ENCODE measurements at regions not wholly inside any gene's neighbourhood (a gene's known extent, or its start where the extent isn't known, plus 50 kb on each side); places are given as distances from the start of the nearest gene placed in this dataset.
"Not testable (repeated sequence)": the region's sequence is repeated elsewhere in the genome, so short reads cannot be mapped to it uniquely, and the experiment has no call there.

DNA sequence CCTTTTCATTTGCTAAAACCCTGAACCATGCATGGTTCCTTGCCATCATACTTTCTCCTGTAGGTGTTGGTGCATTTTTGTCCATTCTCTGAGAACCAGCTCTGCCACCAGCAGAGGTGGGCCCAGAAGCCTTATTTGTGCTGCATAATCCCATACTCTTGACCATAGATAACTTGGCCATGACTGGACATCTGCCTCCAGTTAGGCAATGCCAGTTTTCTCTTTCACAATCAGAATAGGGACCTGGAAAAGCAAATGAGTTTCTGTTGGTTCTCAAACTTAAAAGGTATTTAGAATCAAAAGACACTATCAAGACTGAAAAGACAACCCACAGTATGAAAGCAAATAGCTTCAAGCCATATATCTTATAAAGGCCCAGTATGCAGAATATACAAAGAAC, 167.3 kb downstream of the MAIP1 start:
- H3K4me1 ChIP-seq (ENCODE audit: insufficient read depth, low read length), result no peaks in the 10 kb centered on the region
- TF ChIP-seq EZH2 (IDR thresholded peaks at IDR 0.05; ENCODE audit: borderline replicate concordance, low read depth, low read length, severe bottlenecking), result no peak
- TF ChIP-seq, protein P1, sequence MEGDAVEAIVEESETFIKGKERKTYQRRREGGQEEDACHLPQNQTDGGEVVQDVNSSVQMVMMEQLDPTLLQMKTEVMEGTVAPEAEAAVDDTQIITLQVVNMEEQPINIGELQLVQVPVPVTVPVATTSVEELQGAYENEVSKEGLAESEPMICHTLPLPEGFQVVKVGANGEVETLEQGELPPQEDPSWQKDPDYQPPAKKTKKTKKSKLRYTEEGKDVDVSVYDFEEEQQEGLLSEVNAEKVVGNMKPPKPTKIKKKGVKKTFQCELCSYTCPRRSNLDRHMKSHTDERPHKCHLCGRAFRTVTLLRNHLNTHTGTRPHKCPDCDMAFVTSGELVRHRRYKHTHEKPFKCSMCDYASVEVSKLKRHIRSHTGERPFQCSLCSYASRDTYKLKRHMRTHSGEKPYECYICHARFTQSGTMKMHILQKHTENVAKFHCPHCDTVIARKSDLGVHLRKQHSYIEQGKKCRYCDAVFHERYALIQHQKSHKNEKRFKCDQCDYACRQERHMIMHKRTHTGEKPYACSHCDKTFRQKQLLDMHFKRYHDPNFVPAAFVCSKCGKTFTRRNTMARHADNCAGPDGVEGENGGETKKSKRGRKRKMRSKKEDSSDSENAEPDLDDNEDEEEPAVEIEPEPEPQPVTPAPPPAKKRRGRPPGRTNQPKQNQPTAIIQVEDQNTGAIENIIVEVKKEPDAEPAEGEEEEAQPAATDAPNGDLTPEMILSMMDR (IDR thresholded peaks at IDR 0.05; ENCODE audit: borderline replicate concordance, extremely low read depth, low read length, poor library complexity, severe bottlenecking), result no peak
- H3K4me2 ChIP-seq (ENCODE audit: insufficient read depth, low read length), result no peak overlapping the region
- ATAC-seq (ENCODE audit: insufficient read depth, low read depth), result no peak
- no peak overlapping the region for H2AFZ ChIP-seq (ENCODE audit: low read depth, low read length)
- no peak overlapping the region for H3K4me3 ChIP-seq (ENCODE audit: low read depth in 1 of 2, low read length in 2 of 2)
- no peak overlapping the region for H3K9ac ChIP-seq (ENCODE audit: low read depth, low read length)
- H3K27me3 ChIP-seq (ENCODE audit: insufficient read depth, low read length, poor library complexity), result no peaks in the 10 kb centered on the region
- H3K36me3 ChIP-seq (ENCODE audit: insufficient read depth, low read length), result no peaks in the 10 kb centered on the region
- no peaks in the 10 kb centered on the region for H3K79me2 ChIP-seq (ENCODE audit: insufficient read depth, low read length)
- H3K9me3 ChIP-seq (ENCODE audit: insufficient read depth, low read length, severe bottlenecking), result no peaks in the 10 kb centered on the region
- no peak for DNase-seq
- no peaks in the 10 kb centered on the region for H4K20me1 ChIP-seq (ENCODE audit: insufficient read depth, low read length)
- H3K27ac ChIP-seq (ENCODE audit: low read length), result no peak overlapping the region

DNA sequence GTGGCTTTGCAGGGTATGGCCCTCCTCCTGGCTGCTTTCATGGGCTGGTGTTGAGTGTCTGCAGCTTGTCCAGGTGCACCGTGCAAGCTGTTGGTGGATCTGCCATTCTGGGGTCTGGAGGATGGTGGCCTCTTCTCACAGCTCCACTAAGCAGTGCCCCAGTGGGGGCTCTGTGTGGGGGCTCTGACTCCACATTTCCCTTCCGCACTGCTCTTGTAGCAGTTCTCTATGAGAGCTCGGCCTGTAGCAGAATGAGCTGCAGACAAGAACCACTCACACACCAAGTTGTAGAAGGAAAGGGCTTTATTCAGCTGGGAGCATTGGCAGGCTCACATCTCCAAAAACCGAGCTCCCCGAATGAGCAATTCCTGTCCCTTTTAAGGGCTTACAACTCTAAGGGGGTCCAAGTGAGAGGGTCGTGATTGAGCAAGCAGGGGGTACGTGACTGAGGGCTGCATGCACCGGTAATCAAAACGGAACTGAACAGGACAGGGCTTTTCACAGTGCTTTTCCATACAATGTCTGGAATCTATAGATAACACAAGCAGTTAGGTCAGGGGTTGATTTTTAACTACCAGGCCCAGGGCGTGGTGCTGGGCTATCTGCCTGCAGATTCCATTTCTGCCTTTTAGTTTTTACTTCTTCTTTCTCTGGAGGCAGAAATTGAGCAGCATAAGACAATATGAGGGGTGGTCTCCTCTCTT, 169.4 kb downstream of the MAIP1 start:
- not testable (repeated sequence) for ATAC-seq (ENCODE audit: insufficient read depth, low read depth)

DNA sequence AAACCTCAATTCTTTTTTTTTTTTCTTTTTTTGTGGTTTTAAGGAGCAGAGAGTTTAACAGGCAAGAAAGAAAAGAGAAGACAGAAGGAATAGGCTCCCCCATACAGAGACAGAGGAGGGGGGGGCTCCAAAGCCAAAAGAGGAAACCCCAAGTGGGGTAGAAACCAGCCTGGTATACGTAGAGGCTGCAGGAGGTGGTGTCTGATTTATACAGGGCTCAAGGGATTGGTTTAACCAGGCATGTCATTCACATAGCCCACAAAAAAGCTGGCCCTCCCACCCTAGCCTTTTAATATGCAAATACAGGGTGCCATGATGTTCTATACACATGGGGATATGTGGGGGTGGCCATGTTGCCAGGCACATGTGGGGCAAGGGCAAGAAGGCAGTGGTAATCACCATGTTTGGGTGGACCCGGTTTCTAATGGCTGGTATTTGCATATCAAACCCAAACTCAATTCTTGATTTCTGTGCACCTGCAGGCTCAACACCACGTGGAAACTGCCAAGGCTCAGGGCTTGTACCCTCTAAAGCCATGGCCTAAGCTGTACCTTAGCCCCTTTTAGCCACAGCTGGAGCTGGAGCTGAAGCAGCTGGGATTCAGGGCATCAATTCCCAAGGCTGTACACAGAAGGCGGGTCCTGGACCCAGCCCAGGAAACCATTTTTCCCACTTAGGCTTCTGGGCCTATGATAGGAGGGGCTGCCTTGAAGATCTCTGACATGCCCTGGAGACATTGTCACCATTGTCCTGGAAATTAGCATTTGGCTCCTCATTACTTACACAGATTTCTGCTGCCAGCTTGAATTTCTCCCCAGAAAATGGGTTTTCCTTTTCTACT, 170.3 kb downstream of the MAIP1 start:
- Histone ChIP-seq H2AFZ (ENCODE audit: low read depth, low read length) (no peak overlapping the region), H3K9me3 (ENCODE audit: insufficient read depth, low read length, severe bottlenecking) (no peaks in the 10 kb centered on the region), H3K36me3 (ENCODE audit: insufficient read depth, low read length) (no peaks in the 10 kb centered on the region), H3K27ac (ENCODE audit: low read length) (no peak overlapping the region), H3K4me3 (ENCODE audit: low read depth in 1 of 2, low read length in 2 of 2) (no peak overlapping the region), H3K27me3 (ENCODE audit: insufficient read depth, low read length, poor library complexity) (no peaks in the 10 kb centered on the region), H3K4me2 (ENCODE audit: insufficient read depth, low read length) (no peak overlapping the region), H4K20me1 (ENCODE audit: insufficient read depth, low read length) (no peaks in the 10 kb centered on the region), H3K79me2 (ENCODE audit: insufficient read depth, low read length) (no peaks in the 10 kb centered on the region), H3K9ac (ENCODE audit: low read depth, low read length) (no peak overlapping the region), H3K4me1 (ENCODE audit: insufficient read depth, low read length) (no peaks in the 10 kb centered on the region)
- TF ChIP-seq EZH2 (IDR thresholded peaks at IDR 0.05; ENCODE audit: borderline replicate concordance, low read depth, low read length, severe bottlenecking), result no peak
- TF ChIP-seq, protein P1 (IDR thresholded peaks at IDR 0.05; ENCODE audit: borderline replicate concordance, extremely low read depth, low read length, poor library complexity, severe bottlenecking), result no peak
- ATAC-seq (ENCODE audit: insufficient read depth, low read depth) (no peak), DNase-seq (no peak)

More for the DNA sequence above, 169.4 kb downstream of the MAIP1 start:
- H3K9me3 ChIP-seq (ENCODE audit: insufficient read depth, low read length, severe bottlenecking); DNase-seq; H3K4me3 ChIP-seq (ENCODE audit: low read depth in 1 of 2, low read length in 2 of 2); H3K36me3 ChIP-seq (ENCODE audit: insufficient read depth, low read length); H3K27me3 ChIP-seq (ENCODE audit: insufficient read depth, low read length, poor library complexity); H2AFZ ChIP-seq (ENCODE audit: low read depth, low read length); H3K9ac ChIP-seq (ENCODE audit: low read depth, low read length); H3K27ac ChIP-seq (ENCODE audit: low read length); H3K79me2 ChIP-seq (ENCODE audit: insufficient read depth, low read length); H4K20me1 ChIP-seq (ENCODE audit: insufficient read depth, low read length); H3K4me1 ChIP-seq (ENCODE audit: insufficient read depth, low read length); H3K4me2 ChIP-seq (ENCODE audit: insufficient read depth, low read length): not testable (repeated sequence)

DNA sequence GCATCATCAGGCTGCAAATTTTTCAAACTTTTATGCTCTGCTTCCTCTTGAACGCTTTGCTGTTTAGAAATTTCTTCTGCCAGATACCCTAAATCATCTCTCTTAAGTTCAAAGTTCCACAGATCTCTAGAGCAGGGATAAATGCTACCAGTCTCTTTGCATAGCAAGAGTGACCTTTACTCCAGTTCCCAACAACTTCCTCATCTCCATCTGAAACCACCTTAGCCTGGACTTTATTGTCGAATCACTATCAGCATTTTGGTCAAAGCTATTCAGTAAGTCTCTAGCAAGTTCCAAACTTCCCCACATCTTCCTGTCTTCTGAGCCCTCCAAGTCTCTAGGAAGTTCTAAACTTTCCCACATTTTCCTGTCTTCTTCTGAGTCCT, 170.9 kb downstream of the MAIP1 start:
- not testable (repeated sequence) for H3K9me3 ChIP-seq (ENCODE audit: insufficient read depth, low read length, severe bottlenecking); H3K4me1 ChIP-seq (ENCODE audit: insufficient read depth, low read length); H4K20me1 ChIP-seq (ENCODE audit: insufficient read depth, low read length); H3K27me3 ChIP-seq (ENCODE audit: insufficient read depth, low read length, poor library complexity); ATAC-seq (ENCODE audit: insufficient read depth, low read depth); H3K79me2 ChIP-seq (ENCODE audit: insufficient read depth, low read length); H2AFZ ChIP-seq (ENCODE audit: low read depth, low read length); H3K4me3 ChIP-seq (ENCODE audit: low read depth in 1 of 2, low read length in 2 of 2); DNase-seq; H3K27ac ChIP-seq (ENCODE audit: low read length); H3K4me2 ChIP-seq (ENCODE audit: insufficient read depth, low read length); H3K9ac ChIP-seq (ENCODE audit: low read depth, low read length); H3K36me3 ChIP-seq (ENCODE audit: insufficient read depth, low read length)

DNA sequence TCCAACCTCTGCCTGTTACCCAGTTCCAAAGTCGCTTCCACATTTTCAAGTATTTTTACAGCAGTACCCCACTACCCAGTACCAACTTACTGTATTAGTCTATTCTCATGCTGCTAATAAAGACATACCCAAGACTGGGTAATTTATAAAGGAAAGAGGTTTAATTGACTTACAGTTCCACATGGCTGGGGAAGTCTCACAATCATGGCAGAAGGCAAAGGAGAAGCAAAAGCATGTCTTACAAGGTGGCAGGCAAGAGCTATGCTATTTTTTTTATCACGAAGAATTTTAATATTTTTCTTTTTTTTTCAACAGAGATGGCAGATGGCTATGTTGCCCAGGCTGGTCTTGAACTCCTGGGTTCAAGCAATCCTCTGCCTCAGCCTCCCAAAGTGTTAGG, 171.3 kb downstream of the MAIP1 start:
- not testable (repeated sequence) for DNase-seq

More for the DNA sequence above, 171.3 kb downstream of the MAIP1 start:
- H2AFZ ChIP-seq (ENCODE audit: low read depth, low read length); H4K20me1 ChIP-seq (ENCODE audit: insufficient read depth, low read length); H3K4me1 ChIP-seq (ENCODE audit: insufficient read depth, low read length); ATAC-seq (ENCODE audit: insufficient read depth, low read depth); H3K27ac ChIP-seq (ENCODE audit: low read length); H3K36me3 ChIP-seq (ENCODE audit: insufficient read depth, low read length); H3K4me3 ChIP-seq (ENCODE audit: low read depth in 1 of 2, low read length in 2 of 2); H3K79me2 ChIP-seq (ENCODE audit: insufficient read depth, low read length); H3K9ac ChIP-seq (ENCODE audit: low read depth, low read length); H3K9me3 ChIP-seq (ENCODE audit: insufficient read depth, low read length, severe bottlenecking); H3K4me2 ChIP-seq (ENCODE audit: insufficient read depth, low read length); H3K27me3 ChIP-seq (ENCODE audit: insufficient read depth, low read length, poor library complexity): not testable (repeated sequence)

Data from DND-41 (cell line).